ENCODE measurements at regions not wholly inside any gene's neighbourhood (a gene's known extent, or its start where the extent isn't known, plus 50 kb on each side); places are given as distances from the start of the nearest gene placed in this dataset.

DNA sequence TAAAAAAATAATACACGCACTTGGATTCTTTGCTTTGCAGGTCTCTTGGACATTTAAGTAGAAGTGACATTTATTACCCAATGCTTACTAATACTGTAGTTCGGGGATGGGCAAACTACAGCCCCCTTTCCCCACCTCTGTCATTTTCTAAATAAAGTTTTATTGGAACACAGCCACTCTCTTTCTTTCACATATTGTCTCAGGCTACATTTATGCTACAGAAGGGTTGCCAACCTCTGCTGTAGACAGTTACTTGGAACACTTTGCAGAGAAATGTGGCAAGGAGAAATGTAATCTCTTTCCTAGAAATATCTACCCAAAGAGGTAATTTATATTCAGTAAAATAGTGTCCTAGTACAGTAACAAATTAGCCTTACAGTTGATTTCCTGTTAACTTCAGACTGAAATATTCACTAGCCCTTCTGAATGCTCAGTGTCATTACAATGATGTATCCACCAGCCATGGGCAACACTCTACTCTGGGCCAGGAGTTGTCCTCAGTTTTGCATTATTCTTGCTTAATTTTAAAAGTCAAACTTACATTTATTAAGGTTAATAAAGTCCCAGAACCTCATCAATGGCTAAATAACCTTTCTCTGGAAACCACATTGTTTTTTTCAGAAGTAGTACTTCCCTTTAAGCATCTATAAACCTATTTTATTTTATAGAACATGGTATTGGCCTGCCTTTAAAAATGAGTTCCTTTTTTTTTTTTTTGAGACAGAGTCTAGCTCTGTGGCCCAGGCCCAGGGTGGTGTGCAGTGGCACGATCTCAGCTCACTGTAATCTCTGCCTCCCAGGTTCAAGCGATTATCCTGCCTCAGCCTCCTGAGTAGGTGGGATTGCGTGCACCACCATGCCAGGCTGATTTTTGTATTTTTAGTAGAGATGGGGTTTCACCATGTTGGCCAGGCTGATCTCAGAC lies 269.6 kb upstream of the AMIGO2 start:
- 71 to 87% (median 83%) methylated on average over 5 of the region's 5 CpGs for WGBS, 3 donors
- intact Hi-C loops (cut with DNase I): no loop called here
- Histone ChIP-seq H3K9me3 (no peaks in the 10 kb centered on the region), H3K36me3 (no peaks in the 10 kb centered on the region), H3K4me1 (ENCODE audit: insufficient read depth) (no peaks in the 10 kb centered on the region), H3K27me3 (no peaks in the 10 kb centered on the region), H3K27ac (no peak overlapping the region), H3K4me3 (no peak overlapping the region)
- TF ChIP-seq POLR2A (IDR thresholded peaks at IDR 0.05): no peak
- TF ChIP-seq, protein P1, sequence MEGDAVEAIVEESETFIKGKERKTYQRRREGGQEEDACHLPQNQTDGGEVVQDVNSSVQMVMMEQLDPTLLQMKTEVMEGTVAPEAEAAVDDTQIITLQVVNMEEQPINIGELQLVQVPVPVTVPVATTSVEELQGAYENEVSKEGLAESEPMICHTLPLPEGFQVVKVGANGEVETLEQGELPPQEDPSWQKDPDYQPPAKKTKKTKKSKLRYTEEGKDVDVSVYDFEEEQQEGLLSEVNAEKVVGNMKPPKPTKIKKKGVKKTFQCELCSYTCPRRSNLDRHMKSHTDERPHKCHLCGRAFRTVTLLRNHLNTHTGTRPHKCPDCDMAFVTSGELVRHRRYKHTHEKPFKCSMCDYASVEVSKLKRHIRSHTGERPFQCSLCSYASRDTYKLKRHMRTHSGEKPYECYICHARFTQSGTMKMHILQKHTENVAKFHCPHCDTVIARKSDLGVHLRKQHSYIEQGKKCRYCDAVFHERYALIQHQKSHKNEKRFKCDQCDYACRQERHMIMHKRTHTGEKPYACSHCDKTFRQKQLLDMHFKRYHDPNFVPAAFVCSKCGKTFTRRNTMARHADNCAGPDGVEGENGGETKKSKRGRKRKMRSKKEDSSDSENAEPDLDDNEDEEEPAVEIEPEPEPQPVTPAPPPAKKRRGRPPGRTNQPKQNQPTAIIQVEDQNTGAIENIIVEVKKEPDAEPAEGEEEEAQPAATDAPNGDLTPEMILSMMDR (IDR thresholded peaks at IDR 0.05): no peak
- TF ChIP-seq EP300 (IDR thresholded peaks at IDR 0.05): no peak
- DNase-seq: no peak

DNA sequence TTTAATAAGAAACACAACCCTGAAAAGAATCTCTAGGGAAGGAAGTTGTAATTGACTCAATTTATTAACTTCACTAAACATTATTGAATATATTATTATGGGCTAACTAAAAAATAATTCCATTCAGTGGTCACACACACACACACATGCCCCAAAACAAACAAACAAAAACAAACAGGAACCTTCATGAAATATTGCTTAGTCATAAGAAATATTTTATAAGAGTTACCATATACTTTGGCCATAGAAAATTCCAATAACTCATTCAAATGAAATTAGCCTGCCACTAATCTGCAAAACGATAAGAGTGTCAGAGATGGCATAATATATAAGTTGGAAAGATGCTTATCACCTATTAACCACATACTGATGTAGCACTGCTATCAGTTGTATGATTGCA lies 268.4 kb upstream of the AMIGO2 start:
- H3K4me3 ChIP-seq: no peak overlapping the region
- H3K36me3 ChIP-seq: no peaks in the 10 kb centered on the region
- no peaks in the 10 kb centered on the region for H3K27me3 ChIP-seq
- TF ChIP-seq POLR2A (IDR thresholded peaks at IDR 0.05) (no peak), EP300 (IDR thresholded peaks at IDR 0.05) (no peak)
- TF ChIP-seq, protein P1 (IDR thresholded peaks at IDR 0.05): no peak
- no peaks in the 10 kb centered on the region for H3K4me1 ChIP-seq (ENCODE audit: insufficient read depth)
- no peak for DNase-seq
- no peaks in the 10 kb centered on the region for H3K9me3 ChIP-seq
- WGBS, 3 donors: 73 to 76% (median 74%) methylated on average over 1 of the region's 1 CpG
- intact Hi-C loops (cut with DNase I): no loop called here
- H3K27ac ChIP-seq: no peak overlapping the region

DNA sequence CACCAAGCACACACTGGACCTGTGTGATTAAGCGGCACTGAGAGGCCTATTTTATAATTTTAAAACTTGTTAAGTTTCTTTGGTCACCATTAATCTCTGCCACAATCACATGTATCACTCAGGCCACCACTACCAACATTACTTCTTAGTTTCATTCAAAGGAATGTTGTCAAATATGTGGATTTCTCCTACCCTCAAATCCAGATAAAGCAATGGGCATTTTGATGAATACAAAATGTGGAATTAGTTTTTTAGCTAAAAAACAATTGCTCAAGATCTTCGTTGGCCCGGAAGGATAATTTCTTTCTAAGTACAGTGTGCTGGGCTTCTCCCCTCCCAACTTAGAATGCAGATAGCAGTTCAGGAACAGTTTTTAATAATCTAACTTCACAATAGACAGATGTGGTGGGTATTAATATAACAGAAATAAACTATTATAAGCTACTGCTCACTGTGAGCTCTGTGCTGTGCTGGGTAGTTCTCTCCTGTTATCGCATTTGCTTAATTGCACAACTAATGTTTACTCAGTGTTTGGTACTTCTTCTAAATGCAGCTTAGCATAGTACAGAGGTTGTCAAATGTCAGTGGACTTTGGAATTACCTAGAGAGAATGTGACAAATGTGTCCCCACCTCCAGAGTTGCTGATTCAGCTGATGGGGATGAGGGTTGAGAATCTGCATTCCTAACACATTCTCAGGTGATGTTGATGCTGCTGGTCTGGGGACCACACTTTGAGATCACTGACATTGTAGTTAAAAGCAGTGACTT lies 266.7 kb upstream of the AMIGO2 start:
- 83 to 87% (median 86%) methylated on average over 4 of the region's 4 CpGs for WGBS, 3 donors
- no peak for TF ChIP-seq POLR2A (IDR thresholded peaks at IDR 0.05)
- TF ChIP-seq, protein P1 (IDR thresholded peaks at IDR 0.05): no peak
- TF ChIP-seq EP300 (IDR thresholded peaks at IDR 0.05): no peak
- Histone ChIP-seq H3K4me1 (ENCODE audit: insufficient read depth) (no peaks in the 10 kb centered on the region), H3K27ac (no peak overlapping the region), H3K9me3 (no peaks in the 10 kb centered on the region), H3K27me3 (no peaks in the 10 kb centered on the region), H3K36me3 (no peaks in the 10 kb centered on the region), H3K4me3 (no peak overlapping the region)
- intact Hi-C loops (cut with DNase I): no loop called here
- DNase-seq: no peak

GRCh38 chr12:47343684-47344567 lies 264.2 kb upstream of the AMIGO2 start:
- Histone ChIP-seq H3K27ac (no peak overlapping the region), H3K36me3 (no peaks in the 10 kb centered on the region), H3K4me1 (ENCODE audit: insufficient read depth) (no peaks in the 10 kb centered on the region), H3K4me3 (no peak overlapping the region), H3K27me3 (no peaks in the 10 kb centered on the region), H3K9me3 (no peaks in the 10 kb centered on the region)
- no peak for DNase-seq
- intact Hi-C loops (cut with DNase I): no loop called here
- TF ChIP-seq EP300 (IDR thresholded peaks at IDR 0.05) (no peak), POLR2A (IDR thresholded peaks at IDR 0.05) (no peak)
- TF ChIP-seq, protein P1 (IDR thresholded peaks at IDR 0.05): no peak
- 81 to 88% (median 81%) methylated on average over 2 of the region's 2 CpGs for WGBS, 3 donors
